MM.1S (cell line): ENCODE measurements at regions not wholly inside any gene's neighbourhood (a gene's known extent, or its start where the extent isn't known, plus 50 kb on each side); places are given as distances from the start of the nearest gene placed in this dataset.

ENCODE experiments used
- EZH2 ChIP-seq: fragments of 300-600 bp; sonication (generic); optimal IDR thresholded peaks from 2 replicates; pipeline ENCODE3; 2017; ENCODE audit warnings: low read depth, mild to moderate bottlenecking, antibody characterized with exemption, low read length, mixed read lengths
- EZH2phosphoT487 ChIP-seq: fragments of 300-600 bp; sonication (generic); IDR thresholded peaks from 2 replicates; pipeline ENCODE4 v1.6.1; 2018; ENCODE audit warnings: antibody characterized with exemption, low read length
- TF ChIP-seq, protein P1 (sequence below): fragments of 300-600 bp; sonication (generic); IDR thresholded peaks from 2 replicates; pipeline ENCODE4 v1.5.1; 2016; ENCODE audit warnings: antibody characterized with exemption, low read length, mixed read lengths

DNA sequence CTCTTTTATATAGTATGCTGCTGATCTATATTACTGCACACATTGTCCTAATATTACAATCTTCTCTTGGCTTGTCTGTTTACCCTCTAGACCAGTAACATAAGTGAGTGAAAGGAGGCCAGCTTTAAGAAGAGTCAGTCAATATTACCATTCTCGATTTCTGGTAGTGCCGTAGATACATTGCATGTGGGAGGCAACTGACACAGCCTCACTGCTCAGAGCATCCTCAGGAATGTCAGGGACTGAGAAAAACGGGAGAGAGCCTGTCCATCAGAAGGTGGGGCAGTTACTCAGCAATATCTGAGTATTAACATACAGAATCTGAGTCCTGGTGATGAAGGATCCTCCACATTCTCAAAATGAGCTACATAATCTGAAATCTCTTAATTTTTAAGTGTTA lies 259.9 kb downstream of the GJA1 start:
- no peak for TF ChIP-seq EZH2
- TF ChIP-seq, protein P1, sequence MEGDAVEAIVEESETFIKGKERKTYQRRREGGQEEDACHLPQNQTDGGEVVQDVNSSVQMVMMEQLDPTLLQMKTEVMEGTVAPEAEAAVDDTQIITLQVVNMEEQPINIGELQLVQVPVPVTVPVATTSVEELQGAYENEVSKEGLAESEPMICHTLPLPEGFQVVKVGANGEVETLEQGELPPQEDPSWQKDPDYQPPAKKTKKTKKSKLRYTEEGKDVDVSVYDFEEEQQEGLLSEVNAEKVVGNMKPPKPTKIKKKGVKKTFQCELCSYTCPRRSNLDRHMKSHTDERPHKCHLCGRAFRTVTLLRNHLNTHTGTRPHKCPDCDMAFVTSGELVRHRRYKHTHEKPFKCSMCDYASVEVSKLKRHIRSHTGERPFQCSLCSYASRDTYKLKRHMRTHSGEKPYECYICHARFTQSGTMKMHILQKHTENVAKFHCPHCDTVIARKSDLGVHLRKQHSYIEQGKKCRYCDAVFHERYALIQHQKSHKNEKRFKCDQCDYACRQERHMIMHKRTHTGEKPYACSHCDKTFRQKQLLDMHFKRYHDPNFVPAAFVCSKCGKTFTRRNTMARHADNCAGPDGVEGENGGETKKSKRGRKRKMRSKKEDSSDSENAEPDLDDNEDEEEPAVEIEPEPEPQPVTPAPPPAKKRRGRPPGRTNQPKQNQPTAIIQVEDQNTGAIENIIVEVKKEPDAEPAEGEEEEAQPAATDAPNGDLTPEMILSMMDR = no peak
- no peak for TF ChIP-seq EZH2phosphoT487
